Tibial nerve (tissue), 4 donors: ENCODE measurements at regions not wholly inside any gene's neighbourhood (a gene's known extent, or its start where the extent isn't known, plus 50 kb on each side); places are given as distances from the start of the nearest gene placed in this dataset.

Experiments
- DNase-seq, 2 donors: peaks; one replicate each; pipeline ENCODE4 v3.0.0-alpha.2; 2019; ENCODE audit warnings: low spot score in 2 of 2
- H3K27ac ChIP-seq, 4 donors: fragments of 200-600 bp; sonication (generic) in 3 of 4; one replicate each; pipeline ENCODE4 v1.5.1; 2017 to 2019; ENCODE audit warnings: mild to moderate bottlenecking in 1 of 4
- H3K27me3 ChIP-seq, 2 donors: fragments of 200-600 bp; sonication (generic) in 1 of 2; one replicate each; pipeline versions ENCODE4 v1.5.1 to v1.6.0; 2017 to 2019
- H3K36me3 ChIP-seq, 3 donors: fragments of 200-600 bp; sonication (generic); one replicate each; pipeline ENCODE4 v1.5.1; 2018 to 2019
- H3K4me1 ChIP-seq, 4 donors: fragments of 200-600 bp; sonication (generic) in 3 of 4; one replicate each; pipeline ENCODE4 v1.5.1; 2017 to 2019
- H3K4me3 ChIP-seq, 4 donors: fragments of 200-600 bp; sonication (generic) in 3 of 4; one replicate each; pipeline ENCODE4 v1.5.1; 2017 to 2019; ENCODE audit warnings: mild to moderate bottlenecking in 1 of 4, moderate library complexity in 1 of 4
- H3K9me3 ChIP-seq, 4 donors: fragments of 200-600 bp; sonication (generic) in 3 of 4; one replicate each; pipeline ENCODE4 v1.5.1; 2017 to 2019
- EP300 ChIP-seq, 2 donors: sonication (generic); formaldehyde crosslinking; IDR thresholded peaks; one replicate each; pipeline ENCODE4 v1.6.1; 2017; ENCODE audit warnings: antibody characterized with exemption in 2 of 2, mild to moderate bottlenecking in 1 of 2
- POLR2A ChIP-seq, 2 donors: fragments of 450-650 bp; IDR thresholded peaks; one replicate each; pipeline ENCODE4 v1.6.1; 2017; ENCODE audit warnings: antibody characterized with exemption in 2 of 2, mild to moderate bottlenecking in 2 of 2, moderate library complexity in 2 of 2
- WGBS, 2 donors: methylation state at CpG; one replicate each; pipeline ENCODE4 v1.1.5; 2018; 5-methylcytosine and 5-hydroxymethylcytosine counted together
- TF ChIP-seq, protein P1 (sequence below), 5 experiments: fragments of 200-600 bp in 3 of 5; fragments of 450-650 bp in 2 of 5; sonication (generic) in 3 of 5; IDR thresholded peaks; one replicate each; pipeline ENCODE4 v1.5.1; 2016 to 2019; ENCODE audit warnings: antibody characterized with exemption in 5 of 5, mild to moderate bottlenecking in 3 of 5, moderate library complexity in 2 of 5

GRCh38 chr13:103638706-103639105 is 572.5 kb upstream of the SLC10A2 start:
- WGBS, 2 donors, result 48 to 50% methylated on average over 2 of the region's 2 CpGs
- no peak for TF ChIP-seq EP300 (IDR thresholded peaks at IDR 0.05)
- no peak for TF ChIP-seq POLR2A (IDR thresholded peaks at IDR 0.05)
- TF ChIP-seq, protein P1, sequence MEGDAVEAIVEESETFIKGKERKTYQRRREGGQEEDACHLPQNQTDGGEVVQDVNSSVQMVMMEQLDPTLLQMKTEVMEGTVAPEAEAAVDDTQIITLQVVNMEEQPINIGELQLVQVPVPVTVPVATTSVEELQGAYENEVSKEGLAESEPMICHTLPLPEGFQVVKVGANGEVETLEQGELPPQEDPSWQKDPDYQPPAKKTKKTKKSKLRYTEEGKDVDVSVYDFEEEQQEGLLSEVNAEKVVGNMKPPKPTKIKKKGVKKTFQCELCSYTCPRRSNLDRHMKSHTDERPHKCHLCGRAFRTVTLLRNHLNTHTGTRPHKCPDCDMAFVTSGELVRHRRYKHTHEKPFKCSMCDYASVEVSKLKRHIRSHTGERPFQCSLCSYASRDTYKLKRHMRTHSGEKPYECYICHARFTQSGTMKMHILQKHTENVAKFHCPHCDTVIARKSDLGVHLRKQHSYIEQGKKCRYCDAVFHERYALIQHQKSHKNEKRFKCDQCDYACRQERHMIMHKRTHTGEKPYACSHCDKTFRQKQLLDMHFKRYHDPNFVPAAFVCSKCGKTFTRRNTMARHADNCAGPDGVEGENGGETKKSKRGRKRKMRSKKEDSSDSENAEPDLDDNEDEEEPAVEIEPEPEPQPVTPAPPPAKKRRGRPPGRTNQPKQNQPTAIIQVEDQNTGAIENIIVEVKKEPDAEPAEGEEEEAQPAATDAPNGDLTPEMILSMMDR (IDR thresholded peaks at IDR 0.05), result no peak
- H3K9me3 ChIP-seq, result no peaks in the 10 kb centered on the region
- no peak for DNase-seq
- no peaks in the 10 kb centered on the region for H3K36me3 ChIP-seq
- no peak overlapping the region for H3K4me3 ChIP-seq
- H3K27me3 ChIP-seq, result no peaks in the 10 kb centered on the region
- peaks cover 0 to 5% (median 0%) of the 10 kb centered on the region in 4 donors for H3K4me1 ChIP-seq
- no peak overlapping the region for H3K27ac ChIP-seq

- Histone ChIP-seq H3K27ac (no peak overlapping the region), H3K36me3 (no peaks in the 10 kb centered on the region), H3K9me3 (peaks cover 0 to 3% (median 0%) of the 10 kb centered on the region in 4 donors), H3K4me1 (peaks cover 0 to 4% (median 0%) of the 10 kb centered on the region in 4 donors), H3K27me3 (no peaks in the 10 kb centered on the region), H3K4me3 (no peak overlapping the region)
- WGBS, 2 donors, result 80 to 81% methylated on average over 2 of the region's 2 CpGs
- TF ChIP-seq POLR2A (IDR thresholded peaks at IDR 0.05), result no peak
- TF ChIP-seq EP300 (IDR thresholded peaks at IDR 0.05), result no peak
- TF ChIP-seq, protein P1 (IDR thresholded peaks at IDR 0.05), result no peak
- DNase-seq, result no peak
Measured at GRCh38 chr13:103634066-103634465, 567.8 kb upstream of the SLC10A2 start.

GRCh38 chr13:103625194-103625593 is 559.0 kb upstream of the SLC10A2 start:
- Histone ChIP-seq H3K36me3 (no peaks in the 10 kb centered on the region), H3K4me3 (no peak overlapping the region), H3K9me3 (no peaks in the 10 kb centered on the region), H3K27me3 (no peaks in the 10 kb centered on the region), H3K27ac (no peak overlapping the region), H3K4me1 (no peaks in the 10 kb centered on the region)
- TF ChIP-seq, protein P1 (IDR thresholded peaks at IDR 0.05), result no peak
- TF ChIP-seq POLR2A (IDR thresholded peaks at IDR 0.05) (no peak), EP300 (IDR thresholded peaks at IDR 0.05) (no peak)
- no peak for DNase-seq
- 78 to 85% methylated on average over 5 of the region's 5 CpGs for WGBS, 2 donors

DNA sequence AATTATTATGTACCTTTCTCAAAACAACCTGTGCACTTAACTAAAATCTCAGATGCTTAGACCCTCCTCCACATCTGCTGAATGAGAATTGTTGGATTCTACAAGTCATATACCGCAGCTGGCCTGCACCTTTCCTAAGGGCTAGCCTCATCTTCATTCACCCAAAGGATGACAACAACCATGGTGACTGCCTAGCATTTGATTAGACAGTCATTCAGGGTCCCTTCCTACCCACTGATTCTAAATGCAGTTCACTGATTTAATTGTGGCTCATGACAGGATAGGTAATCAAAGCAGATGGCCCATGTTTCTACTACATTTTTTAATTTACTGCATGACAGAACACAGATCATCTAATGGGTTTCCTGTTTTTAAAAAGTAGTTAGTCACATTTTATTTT is 551.9 kb upstream of the SLC10A2 start:
- 96 to 100% methylated on average over 1 of the region's 1 CpG for WGBS, 2 donors
- Histone ChIP-seq H3K4me1 (peaks cover 0 to 12% (median 0%) of the 10 kb centered on the region in 4 donors), H3K9me3 (no peaks in the 10 kb centered on the region), H3K27ac (no peak overlapping the region), H3K4me3 (no peak overlapping the region), H3K27me3 (no peaks in the 10 kb centered on the region), H3K36me3 (no peaks in the 10 kb centered on the region)
- DNase-seq, result no peak
- TF ChIP-seq, protein P1 (IDR thresholded peaks at IDR 0.05), result no peak
- no peak for TF ChIP-seq POLR2A (IDR thresholded peaks at IDR 0.05)
- TF ChIP-seq EP300 (IDR thresholded peaks at IDR 0.05), result no peak

DNA sequence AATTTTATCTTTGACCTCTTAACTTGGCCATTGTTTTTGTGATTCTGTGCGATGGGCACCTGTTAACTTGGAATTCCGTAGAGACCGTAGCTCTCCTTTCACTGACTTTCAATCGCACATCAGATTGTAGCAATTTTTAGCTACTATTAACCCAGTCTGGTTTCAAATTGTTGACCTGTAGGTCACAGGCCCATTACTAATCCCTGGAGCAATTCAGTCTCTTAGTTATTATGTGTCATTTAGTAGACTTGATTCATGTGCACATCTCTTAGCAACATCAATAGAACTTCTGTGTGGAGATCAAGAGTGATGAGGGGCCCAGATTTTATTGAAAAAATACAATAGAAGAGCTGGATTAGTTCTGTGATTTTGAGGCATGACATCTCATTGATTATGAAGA is 549.6 kb upstream of the SLC10A2 start:
- Histone ChIP-seq H3K4me3 (no peak overlapping the region), H3K9me3 (no peaks in the 10 kb centered on the region), H3K27ac (no peak overlapping the region), H3K36me3 (no peaks in the 10 kb centered on the region), H3K4me1 (peaks cover 0 to 12% (median 0%) of the 10 kb centered on the region in 4 donors), H3K27me3 (no peaks in the 10 kb centered on the region)
- 65 to 72% methylated on average over 4 of the region's 4 CpGs for WGBS, 2 donors
- no peak for DNase-seq
- TF ChIP-seq, protein P1 (IDR thresholded peaks at IDR 0.05), result no peak
- TF ChIP-seq POLR2A (IDR thresholded peaks at IDR 0.05), result no peak
- no peak for TF ChIP-seq EP300 (IDR thresholded peaks at IDR 0.05)
